ENCODE measurements at regions not wholly inside any gene's neighbourhood (a gene's known extent, or its start where the extent isn't known, plus 50 kb on each side); places are given as distances from the start of the nearest gene placed in this dataset.

GRCh38 chr12:17076811-17077210 is 470.8 kb upstream of the LMO3 start:
- no peak overlapping the region for H3K4me2 ChIP-seq (ENCODE audit: low read length)
- no peak overlapping the region for H2AFZ ChIP-seq
- no peaks in the 10 kb centered on the region for H3K4me1 ChIP-seq
- no peak overlapping the region for H3K9ac ChIP-seq
- H3K4me3 ChIP-seq (ENCODE audit: low read depth, low read length), result no peak overlapping the region
- H3K36me3 ChIP-seq (ENCODE audit: control insufficient read depth, insufficient read depth, low read length), result no peaks in the 10 kb centered on the region
- no peaks in the 10 kb centered on the region for H3K79me2 ChIP-seq
- no peak overlapping the region for H3K27ac ChIP-seq
- TF ChIP-seq, protein P1, sequence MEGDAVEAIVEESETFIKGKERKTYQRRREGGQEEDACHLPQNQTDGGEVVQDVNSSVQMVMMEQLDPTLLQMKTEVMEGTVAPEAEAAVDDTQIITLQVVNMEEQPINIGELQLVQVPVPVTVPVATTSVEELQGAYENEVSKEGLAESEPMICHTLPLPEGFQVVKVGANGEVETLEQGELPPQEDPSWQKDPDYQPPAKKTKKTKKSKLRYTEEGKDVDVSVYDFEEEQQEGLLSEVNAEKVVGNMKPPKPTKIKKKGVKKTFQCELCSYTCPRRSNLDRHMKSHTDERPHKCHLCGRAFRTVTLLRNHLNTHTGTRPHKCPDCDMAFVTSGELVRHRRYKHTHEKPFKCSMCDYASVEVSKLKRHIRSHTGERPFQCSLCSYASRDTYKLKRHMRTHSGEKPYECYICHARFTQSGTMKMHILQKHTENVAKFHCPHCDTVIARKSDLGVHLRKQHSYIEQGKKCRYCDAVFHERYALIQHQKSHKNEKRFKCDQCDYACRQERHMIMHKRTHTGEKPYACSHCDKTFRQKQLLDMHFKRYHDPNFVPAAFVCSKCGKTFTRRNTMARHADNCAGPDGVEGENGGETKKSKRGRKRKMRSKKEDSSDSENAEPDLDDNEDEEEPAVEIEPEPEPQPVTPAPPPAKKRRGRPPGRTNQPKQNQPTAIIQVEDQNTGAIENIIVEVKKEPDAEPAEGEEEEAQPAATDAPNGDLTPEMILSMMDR (IDR thresholded peaks at IDR 0.05), result no peak
- H3K27me3 ChIP-seq (ENCODE audit: control insufficient read depth, insufficient read depth, low read length), result no peaks in the 10 kb centered on the region
- H3K9me3 ChIP-seq (ENCODE audit: control insufficient read depth, low read length), result no peaks in the 10 kb centered on the region

GRCh38 chr12:17076028-17076744 is 470.2 kb upstream of the LMO3 start:
- TF ChIP-seq, protein P1 (IDR thresholded peaks at IDR 0.05), result no peak
- H2AFZ ChIP-seq, result no peak overlapping the region

DNA sequence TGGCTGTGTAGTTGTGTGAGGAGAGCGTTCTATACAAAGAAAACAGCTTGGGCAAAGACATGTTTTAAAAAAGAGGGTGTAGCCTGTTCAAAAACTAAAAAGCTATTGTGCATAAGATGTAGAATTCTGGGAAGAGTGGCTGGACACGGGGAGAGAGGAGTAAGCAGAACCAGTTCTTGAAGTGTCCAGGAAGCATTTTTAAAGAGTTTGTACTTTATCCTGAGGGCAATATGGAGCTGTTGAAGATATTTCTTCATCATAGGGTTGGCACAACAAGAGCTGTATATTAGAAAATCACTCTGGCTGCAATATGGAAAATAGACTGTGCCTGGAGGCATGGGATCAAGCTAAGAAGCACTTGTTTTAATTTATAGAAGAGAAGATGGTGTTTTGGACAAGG is 458.9 kb upstream of the LMO3 start:
- Histone ChIP-seq H3K4me1 (no peaks in the 10 kb centered on the region), H3K27ac (no peak overlapping the region), H3K27me3 (ENCODE audit: control insufficient read depth, insufficient read depth, low read length) (no peaks in the 10 kb centered on the region), H3K4me3 (ENCODE audit: low read depth, low read length) (no peak overlapping the region), H3K36me3 (ENCODE audit: control insufficient read depth, insufficient read depth, low read length) (no peaks in the 10 kb centered on the region), H3K79me2 (no peaks in the 10 kb centered on the region), H3K4me2 (ENCODE audit: low read length) (no peak overlapping the region), H3K9me3 (ENCODE audit: control insufficient read depth, low read length) (no peaks in the 10 kb centered on the region), H2AFZ (no peak overlapping the region), H3K9ac (no peak overlapping the region)
- TF ChIP-seq, protein P1 (IDR thresholded peaks at IDR 0.05), result no peak

More at GRCh38 chr12:17076028-17076744, 470.2 kb upstream of the LMO3 start:
- Histone ChIP-seq H3K27ac (no peak overlapping the region), H3K4me2 (ENCODE audit: low read length) (no peak overlapping the region), H3K4me1 (no peaks in the 10 kb centered on the region), H3K27me3 (ENCODE audit: control insufficient read depth, insufficient read depth, low read length) (no peaks in the 10 kb centered on the region), H3K36me3 (ENCODE audit: control insufficient read depth, insufficient read depth, low read length) (no peaks in the 10 kb centered on the region), H3K9ac (no peak overlapping the region), H3K4me3 (ENCODE audit: low read depth, low read length) (no peak overlapping the region), H3K79me2 (no peaks in the 10 kb centered on the region), H3K9me3 (ENCODE audit: control insufficient read depth, low read length) (no peaks in the 10 kb centered on the region)

DNA sequence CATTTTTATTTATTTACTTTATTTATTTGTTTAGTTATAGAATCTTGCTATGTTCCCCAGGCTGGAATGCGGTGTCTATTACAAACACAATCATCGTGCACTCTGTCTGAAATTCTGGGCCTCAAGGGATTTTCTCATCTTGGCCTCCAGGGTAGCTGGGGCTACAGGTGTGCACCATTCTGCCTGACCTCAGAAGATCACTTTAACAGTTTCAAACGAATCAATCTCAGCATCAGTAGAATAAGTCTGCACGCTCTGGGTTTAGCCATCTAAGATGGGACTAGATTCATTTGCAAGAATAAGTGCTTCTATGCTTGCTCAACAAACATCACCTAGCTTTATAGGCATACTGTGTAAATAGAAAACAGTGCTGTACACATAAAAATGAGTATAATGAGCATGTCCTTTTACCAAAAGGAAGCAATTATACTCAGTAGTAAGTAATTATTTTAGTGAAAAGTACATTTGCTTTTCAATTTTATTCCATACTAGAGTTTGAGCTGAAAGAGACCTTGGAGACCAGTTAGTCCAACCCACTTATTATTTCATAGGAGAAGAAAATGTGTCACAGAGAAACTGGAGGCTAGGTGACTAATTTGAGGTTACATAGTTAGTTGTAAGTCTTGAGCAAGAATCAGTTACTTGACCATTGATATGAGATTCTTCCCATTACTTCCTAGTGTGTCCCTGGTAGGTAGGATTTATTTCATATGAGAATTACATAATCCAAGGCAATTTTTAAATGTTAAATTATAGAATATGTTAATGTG is 456.5 kb upstream of the LMO3 start:
- no peaks in the 10 kb centered on the region for H3K36me3 ChIP-seq (ENCODE audit: control insufficient read depth, insufficient read depth, low read length)
- H3K4me1 ChIP-seq, result no peaks in the 10 kb centered on the region
- TF ChIP-seq, protein P1 (IDR thresholded peaks at IDR 0.05), result no peak
- H3K79me2 ChIP-seq, result no peaks in the 10 kb centered on the region
- no peaks in the 10 kb centered on the region for H3K27me3 ChIP-seq (ENCODE audit: control insufficient read depth, insufficient read depth, low read length)
- no peaks in the 10 kb centered on the region for H3K9me3 ChIP-seq (ENCODE audit: control insufficient read depth, low read length)
- no peak overlapping the region for H2AFZ ChIP-seq
- no peak overlapping the region for H3K27ac ChIP-seq
- no peak overlapping the region for H3K9ac ChIP-seq
- no peak overlapping the region for H3K4me3 ChIP-seq (ENCODE audit: low read depth, low read length)
- no peak overlapping the region for H3K4me2 ChIP-seq (ENCODE audit: low read length)

Data from parathyroid adenoma (tissue), 2 donors.